CD4-positive, alpha-beta T cell (primary cell): ENCODE measurements at regions not wholly inside any gene's neighbourhood (a gene's known extent, or its start where the extent isn't known, plus 50 kb on each side); places are given as distances from the start of the nearest gene placed in this dataset.

ENCODE experiments used
- ATAC-seq: fragments of 200-7000 bp; cut with Tn5 transposase; one replicate; pipeline ENCODE4 v1.10.0; 2022; ENCODE audit warnings: mild to moderate bottlenecking; ENCODE audit not compliant: poor library complexity
- CTCF ChIA-PET: fragments of 350-600 bp; sonication (Branson Sonifier 250); formaldehyde crosslinking; loops from one replicate; lab custom pipeline; 2021; ENCODE audit warnings: antibody characterized with exemption, inconsistent platforms; lab: Charles Lee
- POLR2A ChIA-PET: fragments of 350-600 bp; sonication (Branson Sonifier 250); formaldehyde crosslinking; loops from one replicate; lab custom pipeline; 2021; ENCODE audit warnings: antibody characterized with exemption, inconsistent platforms; lab: Charles Lee
- DNase-seq, 14 experiments: peaks; one replicate each; pipeline ENCODE4 v3.0.0-alpha.2; 2013 to 2020; ENCODE audit warnings: mixed read lengths in 2 of 14
- H3K27ac ChIP-seq, 2 donors: one replicate each; pipeline versions ENCODE4 v1.5.1 to v1.7.0; 2013; ENCODE audit warnings: low read length in 2 of 2, low read depth in 1 of 2, mild to moderate bottlenecking in 1 of 2
- H3K27me3 ChIP-seq, 2 experiments: 1 replicate in 1 of 2; 2 replicates in 1 of 2; pipeline versions ENCODE4 v1.6.1 to v1.7.0; 2013; ENCODE audit warnings: low read length in 2 of 2, control low read depth in 1 of 2, mild to moderate bottlenecking in 1 of 2, moderate library complexity in 1 of 2; ENCODE audit not compliant: insufficient read depth in 2 of 2, control insufficient read depth in 1 of 2
- H3K36me3 ChIP-seq: one replicate; pipeline ENCODE4 v1.6.1; 2013; ENCODE audit warnings: low read length, control low read depth; ENCODE audit not compliant: insufficient read depth
- H3K4me1 ChIP-seq: one replicate; pipeline ENCODE4 v1.6.1; 2013; ENCODE audit warnings: low read length, control low read depth; ENCODE audit not compliant: insufficient read depth
- H3K4me3 ChIP-seq: one replicate; pipeline ENCODE4 v1.5.1; 2013; ENCODE audit warnings: mild to moderate bottlenecking, low read length, moderate library complexity
- H3K9me3 ChIP-seq, 2 experiments: 1 replicate in 1 of 2; 2 replicates in 1 of 2; pipeline versions ENCODE4 v1.6.1 to v1.7.0; 2013; ENCODE audit warnings: low read length in 2 of 2, mild to moderate bottlenecking in 2 of 2, control low read depth in 1 of 2, moderate library complexity in 1 of 2; ENCODE audit not compliant: control insufficient read depth in 1 of 2, insufficient read depth in 1 of 2
- H3K27ac Mint-ChIP-seq: one replicate; pipeline ENCODE4 v1.8.0; 2020; ENCODE audit warnings: mixed read lengths
- H3K27me3 Mint-ChIP-seq: one replicate; pipeline ENCODE4 v1.8.0; 2021; ENCODE audit warnings: mixed read lengths
- H3K36me3 Mint-ChIP-seq: one replicate; pipeline ENCODE4 v1.8.0; 2021; ENCODE audit warnings: low read depth, mixed read lengths
- H3K4me1 Mint-ChIP-seq: one replicate; pipeline ENCODE4 v1.8.0; 2021; ENCODE audit warnings: low read depth, mixed read lengths
- H3K4me3 Mint-ChIP-seq: one replicate; pipeline ENCODE4 v1.8.0; 2020; ENCODE audit warnings: mild to moderate bottlenecking, mixed read lengths
- H3K9me3 Mint-ChIP-seq: one replicate; pipeline ENCODE4 v1.8.0; 2020; ENCODE audit warnings: mixed read lengths
- intact Hi-C, 2 experiments: fragments of 100-400 bp; cut with DNase I in 1 of 2; cut with micrococcal nuclease in 1 of 2; formaldehyde crosslinking; loops; one replicate each; pipeline versions ENCODE4 v1.15.1 to v1.9.0; 2023 to 2025; cut with DNase I, micrococcal nuclease
- TF ChIP-seq, protein P1 (sequence below): fragments of 200-600 bp; IDR thresholded peaks from one replicate; pipeline ENCODE4 v1.8.0; 2022; ENCODE audit warnings: antibody characterized with exemption, mild to moderate bottlenecking

- DNase-seq (no peak), ATAC-seq (no peak)
- TF ChIP-seq, protein P1, sequence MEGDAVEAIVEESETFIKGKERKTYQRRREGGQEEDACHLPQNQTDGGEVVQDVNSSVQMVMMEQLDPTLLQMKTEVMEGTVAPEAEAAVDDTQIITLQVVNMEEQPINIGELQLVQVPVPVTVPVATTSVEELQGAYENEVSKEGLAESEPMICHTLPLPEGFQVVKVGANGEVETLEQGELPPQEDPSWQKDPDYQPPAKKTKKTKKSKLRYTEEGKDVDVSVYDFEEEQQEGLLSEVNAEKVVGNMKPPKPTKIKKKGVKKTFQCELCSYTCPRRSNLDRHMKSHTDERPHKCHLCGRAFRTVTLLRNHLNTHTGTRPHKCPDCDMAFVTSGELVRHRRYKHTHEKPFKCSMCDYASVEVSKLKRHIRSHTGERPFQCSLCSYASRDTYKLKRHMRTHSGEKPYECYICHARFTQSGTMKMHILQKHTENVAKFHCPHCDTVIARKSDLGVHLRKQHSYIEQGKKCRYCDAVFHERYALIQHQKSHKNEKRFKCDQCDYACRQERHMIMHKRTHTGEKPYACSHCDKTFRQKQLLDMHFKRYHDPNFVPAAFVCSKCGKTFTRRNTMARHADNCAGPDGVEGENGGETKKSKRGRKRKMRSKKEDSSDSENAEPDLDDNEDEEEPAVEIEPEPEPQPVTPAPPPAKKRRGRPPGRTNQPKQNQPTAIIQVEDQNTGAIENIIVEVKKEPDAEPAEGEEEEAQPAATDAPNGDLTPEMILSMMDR = no peak
- Mint-ChIP-seq H3K4me1 (no peaks in the 10 kb centered on the region), H3K36me3 (no peaks in the 10 kb centered on the region), H3K4me3 (no peak overlapping the region), H3K9me3 (peaks cover 2% of the 10 kb centered on the region), H3K27ac (no peak overlapping the region), H3K27me3 (peaks cover 8% of the 10 kb centered on the region)
- no peaks in the 10 kb centered on the region for H3K27me3 ChIP-seq
- intact Hi-C loops = no loop called here
- no peaks in the 10 kb centered on the region for H3K4me1 ChIP-seq
- peaks cover 0 to 3% of the 10 kb centered on the region in 2 experiments for H3K9me3 ChIP-seq
- H3K36me3 ChIP-seq = no peaks in the 10 kb centered on the region
- ChIA-PET POLR2A (no interaction called here), CTCF (no interaction called here)
- no peak overlapping the region for H3K4me3 ChIP-seq
- H3K27ac ChIP-seq = no peak overlapping the region
These were observed 63.3 kb upstream of the TAF1L start for GRCh38 chr9:32698706-32699277.

DNA sequence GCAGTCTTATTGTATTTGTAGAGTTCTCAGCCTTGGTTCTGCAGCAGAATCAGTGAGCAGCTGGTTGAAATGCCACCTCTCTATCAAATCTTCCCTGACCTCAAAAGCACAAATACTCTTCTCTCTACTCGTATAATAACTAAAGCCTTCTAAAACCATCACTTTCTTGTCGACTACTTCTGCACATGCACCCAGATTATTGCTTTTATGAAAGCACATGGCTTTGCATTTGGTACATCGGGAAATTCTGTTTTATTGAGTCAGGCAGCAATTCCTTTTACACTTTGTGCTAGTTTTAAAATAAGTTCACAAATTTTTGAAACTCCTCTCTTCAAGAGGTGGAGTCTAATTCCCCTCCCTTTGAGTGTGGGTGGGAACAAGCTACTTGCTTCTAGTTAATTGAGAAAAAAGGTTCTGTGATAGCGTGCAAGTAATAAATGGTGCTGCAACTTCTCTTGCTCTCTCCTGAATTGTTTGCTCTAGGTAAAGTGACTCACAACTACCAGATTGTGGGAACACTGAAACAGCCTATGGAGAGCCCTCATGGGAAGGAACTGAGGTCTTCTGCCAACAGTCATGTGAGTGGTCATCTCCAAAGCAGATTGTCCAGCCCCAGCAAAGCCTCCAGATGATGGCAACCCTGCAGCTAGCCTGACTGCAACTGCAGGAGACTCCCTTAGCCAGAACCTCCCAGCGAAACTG lies 66.0 kb upstream of the TAF1L start:
- no peaks in the 10 kb centered on the region for H3K36me3 ChIP-seq
- H3K4me3 ChIP-seq = no peak overlapping the region
- POLR2A ChIA-PET = no interaction called here
- CTCF ChIA-PET = no interaction called here
- peaks cover 0 to 3% of the 10 kb centered on the region in 2 experiments for H3K9me3 ChIP-seq
- no peak for DNase-seq
- Mint-ChIP-seq H3K27me3 (peaks cover 4% of the 10 kb centered on the region), H3K4me3 (no peak overlapping the region), H3K27ac (no peak overlapping the region), H3K36me3 (no peaks in the 10 kb centered on the region), H3K9me3 (no peaks in the 10 kb centered on the region), H3K4me1 (no peaks in the 10 kb centered on the region)
- intact Hi-C loops = no loop called here
- TF ChIP-seq, protein P1 = no peak
- no peaks in the 10 kb centered on the region for H3K27me3 ChIP-seq
- H3K4me1 ChIP-seq = no peaks in the 10 kb centered on the region
- no peak overlapping the region for H3K27ac ChIP-seq
- ATAC-seq = no peak

DNA sequence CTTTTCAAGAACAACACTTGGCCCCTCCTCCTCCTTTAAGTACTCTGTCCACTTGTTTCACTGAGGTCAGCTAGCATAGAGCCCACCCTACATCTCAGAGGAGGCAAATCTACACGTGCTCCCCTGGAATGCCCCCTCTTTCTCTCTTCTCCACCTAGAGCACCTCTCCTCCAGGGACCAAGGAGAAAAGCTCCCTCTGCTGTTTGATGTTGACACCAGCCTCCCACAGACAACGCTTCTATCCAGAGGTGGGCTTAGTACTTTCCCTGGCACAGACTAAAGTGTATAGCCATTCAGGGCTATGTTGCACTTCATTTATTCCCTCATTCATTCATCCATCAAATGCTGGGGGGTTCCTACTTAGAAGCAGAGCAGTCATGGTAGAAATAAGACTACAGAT lies 68.2 kb upstream of the TAF1L start:
- H3K4me1 ChIP-seq = no peaks in the 10 kb centered on the region
- no peaks in the 10 kb centered on the region for H3K4me1 Mint-ChIP-seq
- intact Hi-C loops = no loop called here
- no peak overlapping the region for H3K27ac Mint-ChIP-seq
- DNase-seq = no peak
- ATAC-seq = no peak
- CTCF ChIA-PET = no interaction called here
- H3K9me3 ChIP-seq = peaks cover 0 to 3% of the 10 kb centered on the region in 2 experiments
- no peaks in the 10 kb centered on the region for H3K9me3 Mint-ChIP-seq
- H3K4me3 Mint-ChIP-seq = no peak overlapping the region
- H3K27ac ChIP-seq = no peak overlapping the region
- H3K27me3 ChIP-seq = no peaks in the 10 kb centered on the region
- no peaks in the 10 kb centered on the region for H3K36me3 ChIP-seq
- TF ChIP-seq, protein P1 = no peak
- POLR2A ChIA-PET = no interaction called here
- no peaks in the 10 kb centered on the region for H3K36me3 Mint-ChIP-seq
- H3K4me3 ChIP-seq = no peak overlapping the region
- peaks cover 10% of the 10 kb centered on the region for H3K27me3 Mint-ChIP-seq
